GM23338 (cell line): ENCODE measurements at regions not wholly inside any gene's neighbourhood (a gene's known extent, or its start where the extent isn't known, plus 50 kb on each side); places are given as distances from the start of the nearest gene placed in this dataset.

Experiments used
- ATAC-seq: fragments of 200-7000 bp; cut with Tn5 transposase; 3 replicates; pipeline ENCODE4 v1.9.1; 2020
- DNase-seq: peaks from one replicate; pipeline ENCODE4 v3.0.0-alpha.2; 2015; ENCODE audit warnings: low spot score
- H2AFZ ChIP-seq: fragments of 200-600 bp; sonication (generic); 2 replicates; pipeline ENCODE4 v1.8.0; 2016; ENCODE audit warnings: antibody characterized with exemption, mild to moderate bottlenecking, moderate library complexity
- H3F3A ChIP-seq: fragments of 200-600 bp; sonication (generic); replicated peaks from 2 replicates; pipeline ENCODE4 v1.8.0; 2017; ENCODE audit warnings: antibody characterized with exemption, mixed run types, low read depth
- H3K27ac ChIP-seq: fragments of 200-600 bp; sonication (generic); 2 replicates; pipeline ENCODE4 v1.6.1; 2016; ENCODE audit warnings: low read depth
- H3K27me3 ChIP-seq: fragments of 200-600 bp; sonication (generic); 2 replicates; pipeline ENCODE4 v1.8.0; 2016; ENCODE audit warnings: mild to moderate bottlenecking, mixed run types, moderate library complexity; ENCODE audit not compliant: insufficient read depth
- H3K36me3 ChIP-seq: fragments of 200-600 bp; sonication (generic); 2 replicates; pipeline ENCODE4 v1.8.0; 2016; ENCODE audit warnings: mild to moderate bottlenecking; ENCODE audit not compliant: insufficient read depth
- H3K4me1 ChIP-seq: fragments of 200-600 bp; sonication (generic); 2 replicates; pipeline ENCODE4 v1.8.0; 2016; ENCODE audit warnings: mild to moderate bottlenecking, moderate library complexity; ENCODE audit not compliant: insufficient read depth
- H3K4me2 ChIP-seq: fragments of 200-600 bp; sonication (generic); 2 replicates; pipeline ENCODE4 v1.7.1; 2017; ENCODE audit warnings: mixed run types
- H3K4me3 ChIP-seq: fragments of 200-600 bp; sonication (generic); 2 replicates; pipeline ENCODE4 v1.6.1; 2016; ENCODE audit warnings: mixed run types
- H3K79me2 ChIP-seq: fragments of 200-600 bp; sonication (generic); replicated peaks from 2 replicates; pipeline ENCODE4 v1.8.0; 2017; ENCODE audit warnings: mild to moderate bottlenecking; ENCODE audit not compliant: insufficient read depth
- H3K9me2 ChIP-seq: fragments of 200-600 bp; sonication (generic); 2 replicates; pipeline ENCODE4 v1.8.0; 2017; ENCODE audit not compliant: insufficient read depth
- H4K20me1 ChIP-seq: fragments of 200-600 bp; sonication (generic); replicated peaks from 2 replicates; pipeline ENCODE4 v1.8.0; 2017; ENCODE audit warnings: mild to moderate bottlenecking; ENCODE audit not compliant: insufficient read depth
- H3K27ac Mint-ChIP-seq: 2 replicates; pipeline ENCODE4 v1.8.0; 2020; ENCODE audit warnings: inconsistent platforms, mild to moderate bottlenecking, moderate library complexity, mixed read lengths
- H3K27me3 Mint-ChIP-seq: 3 replicates; pipeline ENCODE4 v1.8.0; 2022; ENCODE audit warnings: low read depth, mild to moderate bottlenecking, moderate library complexity, mixed read lengths, inconsistent platforms; ENCODE audit not compliant: insufficient read depth, poor library complexity
- H3K36me3 Mint-ChIP-seq: 3 replicates; pipeline ENCODE4 v1.8.0; 2021; ENCODE audit warnings: low read depth, mild to moderate bottlenecking, inconsistent platforms, moderate library complexity, mixed read lengths
- H3K4me1 Mint-ChIP-seq: 3 replicates; pipeline ENCODE4 v1.8.0; 2020; ENCODE audit warnings: mild to moderate bottlenecking, inconsistent platforms, mixed read lengths
- H3K4me3 Mint-ChIP-seq: 3 replicates; pipeline ENCODE4 v1.8.0; 2021; ENCODE audit warnings: moderate library complexity, mild to moderate bottlenecking, inconsistent platforms, mixed read lengths
- H3K9me3 Mint-ChIP-seq: 3 replicates; pipeline ENCODE4 v1.8.0; 2020; ENCODE audit warnings: moderate library complexity, mild to moderate bottlenecking, inconsistent platforms, mixed read lengths
- JUNB ChIP-seq: IDR thresholded peaks from one replicate; pipeline ENCODE4 v1.6.1; 2016; ENCODE audit warnings: antibody characterized with exemption; ENCODE audit not compliant: unreplicated experiment
- POLR2AphosphoS5 ChIP-seq: IDR thresholded peaks from 2 replicates; pipeline ENCODE4 v1.6.1; 2016; ENCODE audit warnings: antibody characterized with exemption, low read depth
- STAT1 ChIP-seq: IDR thresholded peaks from one replicate; pipeline ENCODE4 v1.6.1; 2016; ENCODE audit warnings: antibody characterized with exemption; ENCODE audit not compliant: unreplicated experiment
- ZNF331 ChIP-seq: fragments of 250-450 bp; sonication (Bioruptor Pico); IDR thresholded peaks from 2 replicates; pipeline ENCODE4 v1.5.0; 2020; ENCODE audit warnings: low read depth, mild to moderate bottlenecking, moderate library complexity
- TF ChIP-seq, protein P1 (sequence below): IDR thresholded peaks from one replicate; pipeline ENCODE4 v1.6.1; 2018; ENCODE audit warnings: antibody characterized with exemption; ENCODE audit not compliant: unreplicated experiment
- TF ChIP-seq, protein P2 (sequence below): IDR thresholded peaks from 2 replicates; pipeline ENCODE4 v1.6.1; 2016; ENCODE audit warnings: antibody characterized with exemption
- TF ChIP-seq, protein P3 (sequence below), 2 experiments: fragments of 200-600 bp in 1 of 2; sonication (generic) in 1 of 2; conservative IDR thresholded peaks; 2 replicates each; pipeline versions ENCODE4 v1.5.1 to v1.6.1; 2016 to 2017; ENCODE audit warnings: antibody characterized with exemption in 2 of 2, low read depth in 2 of 2, mild to moderate bottlenecking in 2 of 2, moderate library complexity in 1 of 2

DNA sequence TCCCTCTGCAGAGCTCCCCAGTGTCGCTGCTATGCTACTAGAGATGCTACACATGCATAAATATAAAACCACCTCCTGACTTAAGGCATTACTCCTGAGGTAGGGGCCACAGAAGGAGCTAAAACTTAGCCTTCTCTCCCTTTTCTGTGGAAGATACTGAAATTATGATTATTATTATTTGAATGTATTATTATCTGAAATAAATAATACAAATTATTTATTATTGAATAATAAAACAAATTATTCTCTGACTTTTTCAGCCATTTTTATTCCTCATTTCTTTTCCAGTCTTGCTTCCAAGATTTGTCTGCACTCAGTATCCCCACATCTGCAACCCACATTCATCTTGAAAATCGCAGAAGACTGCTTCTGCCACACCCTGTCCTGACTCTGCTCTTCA lies 414.9 kb upstream of the ACO1 start (continued):
- TF ChIP-seq, protein P1, sequence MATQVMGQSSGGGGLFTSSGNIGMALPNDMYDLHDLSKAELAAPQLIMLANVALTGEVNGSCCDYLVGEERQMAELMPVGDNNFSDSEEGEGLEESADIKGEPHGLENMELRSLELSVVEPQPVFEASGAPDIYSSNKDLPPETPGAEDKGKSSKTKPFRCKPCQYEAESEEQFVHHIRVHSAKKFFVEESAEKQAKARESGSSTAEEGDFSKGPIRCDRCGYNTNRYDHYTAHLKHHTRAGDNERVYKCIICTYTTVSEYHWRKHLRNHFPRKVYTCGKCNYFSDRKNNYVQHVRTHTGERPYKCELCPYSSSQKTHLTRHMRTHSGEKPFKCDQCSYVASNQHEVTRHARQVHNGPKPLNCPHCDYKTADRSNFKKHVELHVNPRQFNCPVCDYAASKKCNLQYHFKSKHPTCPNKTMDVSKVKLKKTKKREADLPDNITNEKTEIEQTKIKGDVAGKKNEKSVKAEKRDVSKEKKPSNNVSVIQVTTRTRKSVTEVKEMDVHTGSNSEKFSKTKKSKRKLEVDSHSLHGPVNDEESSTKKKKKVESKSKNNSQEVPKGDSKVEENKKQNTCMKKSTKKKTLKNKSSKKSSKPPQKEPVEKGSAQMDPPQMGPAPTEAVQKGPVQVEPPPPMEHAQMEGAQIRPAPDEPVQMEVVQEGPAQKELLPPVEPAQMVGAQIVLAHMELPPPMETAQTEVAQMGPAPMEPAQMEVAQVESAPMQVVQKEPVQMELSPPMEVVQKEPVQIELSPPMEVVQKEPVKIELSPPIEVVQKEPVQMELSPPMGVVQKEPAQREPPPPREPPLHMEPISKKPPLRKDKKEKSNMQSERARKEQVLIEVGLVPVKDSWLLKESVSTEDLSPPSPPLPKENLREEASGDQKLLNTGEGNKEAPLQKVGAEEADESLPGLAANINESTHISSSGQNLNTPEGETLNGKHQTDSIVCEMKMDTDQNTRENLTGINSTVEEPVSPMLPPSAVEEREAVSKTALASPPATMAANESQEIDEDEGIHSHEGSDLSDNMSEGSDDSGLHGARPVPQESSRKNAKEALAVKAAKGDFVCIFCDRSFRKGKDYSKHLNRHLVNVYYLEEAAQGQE, result no peak

DNA sequence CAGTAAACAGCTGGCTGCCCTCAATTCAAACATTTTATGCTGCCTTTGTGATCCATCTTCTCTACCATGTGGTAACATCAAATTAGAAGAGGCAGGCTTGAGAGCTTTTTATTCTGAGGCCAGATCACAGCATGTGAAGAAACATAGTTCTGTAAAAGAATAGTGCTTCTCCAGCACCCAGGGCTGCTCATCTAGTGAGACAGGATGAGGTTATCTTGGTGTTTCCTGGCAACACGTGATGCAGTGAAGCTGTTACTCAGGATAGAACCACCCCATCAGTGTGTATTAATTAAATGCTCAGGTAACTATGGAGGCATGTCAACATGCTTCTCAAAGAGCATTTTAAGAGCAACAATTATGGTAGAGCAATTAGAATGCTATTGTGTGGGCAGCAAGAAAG lies 400.5 kb upstream of the ACO1 start:
- ATAC-seq, result no peak
- H3K9me3 Mint-ChIP-seq, result peaks cover 22% of the 10 kb centered on the region
- H2AFZ ChIP-seq, result no peak overlapping the region
- H3K4me2 ChIP-seq, result no peak overlapping the region
- no peak overlapping the region for H3K27ac ChIP-seq
- H3K27me3 Mint-ChIP-seq, result no peaks in the 10 kb centered on the region
- no peak overlapping the region for H3K4me3 ChIP-seq
- H3K27me3 ChIP-seq, result no peaks in the 10 kb centered on the region
- H3K4me1 ChIP-seq, result no peaks in the 10 kb centered on the region
- no peaks in the 10 kb centered on the region for H3K79me2 ChIP-seq
- TF ChIP-seq, protein P2, sequence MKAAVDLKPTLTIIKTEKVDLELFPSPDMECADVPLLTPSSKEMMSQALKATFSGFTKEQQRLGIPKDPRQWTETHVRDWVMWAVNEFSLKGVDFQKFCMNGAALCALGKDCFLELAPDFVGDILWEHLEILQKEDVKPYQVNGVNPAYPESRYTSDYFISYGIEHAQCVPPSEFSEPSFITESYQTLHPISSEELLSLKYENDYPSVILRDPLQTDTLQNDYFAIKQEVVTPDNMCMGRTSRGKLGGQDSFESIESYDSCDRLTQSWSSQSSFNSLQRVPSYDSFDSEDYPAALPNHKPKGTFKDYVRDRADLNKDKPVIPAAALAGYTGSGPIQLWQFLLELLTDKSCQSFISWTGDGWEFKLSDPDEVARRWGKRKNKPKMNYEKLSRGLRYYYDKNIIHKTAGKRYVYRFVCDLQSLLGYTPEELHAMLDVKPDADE, result no peak
- TF ChIP-seq, protein P3, sequence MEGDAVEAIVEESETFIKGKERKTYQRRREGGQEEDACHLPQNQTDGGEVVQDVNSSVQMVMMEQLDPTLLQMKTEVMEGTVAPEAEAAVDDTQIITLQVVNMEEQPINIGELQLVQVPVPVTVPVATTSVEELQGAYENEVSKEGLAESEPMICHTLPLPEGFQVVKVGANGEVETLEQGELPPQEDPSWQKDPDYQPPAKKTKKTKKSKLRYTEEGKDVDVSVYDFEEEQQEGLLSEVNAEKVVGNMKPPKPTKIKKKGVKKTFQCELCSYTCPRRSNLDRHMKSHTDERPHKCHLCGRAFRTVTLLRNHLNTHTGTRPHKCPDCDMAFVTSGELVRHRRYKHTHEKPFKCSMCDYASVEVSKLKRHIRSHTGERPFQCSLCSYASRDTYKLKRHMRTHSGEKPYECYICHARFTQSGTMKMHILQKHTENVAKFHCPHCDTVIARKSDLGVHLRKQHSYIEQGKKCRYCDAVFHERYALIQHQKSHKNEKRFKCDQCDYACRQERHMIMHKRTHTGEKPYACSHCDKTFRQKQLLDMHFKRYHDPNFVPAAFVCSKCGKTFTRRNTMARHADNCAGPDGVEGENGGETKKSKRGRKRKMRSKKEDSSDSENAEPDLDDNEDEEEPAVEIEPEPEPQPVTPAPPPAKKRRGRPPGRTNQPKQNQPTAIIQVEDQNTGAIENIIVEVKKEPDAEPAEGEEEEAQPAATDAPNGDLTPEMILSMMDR (conservative IDR thresholded peaks at IDR 0.05; ENCODE audit: low read depth in 2 of 2), result no peak
- no peak for TF ChIP-seq ZNF331 (CRISPR knock-in tag)
- H3K9me2 ChIP-seq, result peaks cover 3% of the 10 kb centered on the region; the same call in 1 of the 2 replicates
- no peaks in the 10 kb centered on the region for H4K20me1 ChIP-seq
- no peaks in the 10 kb centered on the region for H3K36me3 ChIP-seq
- H3K27ac Mint-ChIP-seq, result no peak overlapping the region
- no peak overlapping the region for H3K4me3 Mint-ChIP-seq
- no peaks in the 10 kb centered on the region for H3F3A ChIP-seq
- H3K4me1 Mint-ChIP-seq, result no peaks in the 10 kb centered on the region; the same call in 2 of the 3 replicates
- peaks cover 15% of the 10 kb centered on the region; the same call in 2 of the 3 replicates for H3K36me3 Mint-ChIP-seq
- DNase-seq, result no peak

DNA sequence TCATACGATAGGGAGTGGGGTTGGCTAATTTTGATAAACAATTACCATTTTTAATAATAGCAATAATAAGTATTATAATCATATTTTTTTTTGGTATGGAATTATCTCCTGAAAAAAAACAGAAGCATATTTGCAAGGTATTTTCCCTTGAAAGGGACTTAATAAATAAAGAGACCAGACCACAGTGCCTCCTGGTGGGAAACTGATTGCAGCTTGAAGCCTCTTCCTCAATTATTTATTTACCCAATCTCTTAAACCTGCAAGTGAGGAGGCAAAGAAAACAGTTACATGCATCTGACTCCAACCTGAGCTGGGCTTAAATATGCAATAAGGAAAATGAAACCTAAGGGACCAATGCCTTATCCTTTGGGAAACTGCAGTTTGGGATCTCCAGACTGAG lies 388.1 kb upstream of the ACO1 start:
- ATAC-seq, result no peak
- peaks cover 15% of the 10 kb centered on the region; the same call in 2 of the 3 replicates for H3K9me3 Mint-ChIP-seq

More for the DNA sequence above, 388.1 kb upstream of the ACO1 start:
- peak; percentile 51 for DNase-seq
- peak overlapping the region; percentile 86 for H2AFZ ChIP-seq
- H3K36me3 Mint-ChIP-seq, result no peaks in the 10 kb centered on the region; the same call in 1 of the 3 replicates
- no peak overlapping the region for H3K4me2 ChIP-seq
- peaks cover 9% of the 10 kb centered on the region for H3K9me2 ChIP-seq
- H3K36me3 ChIP-seq, result no peaks in the 10 kb centered on the region
- H3K27me3 ChIP-seq, result no peaks in the 10 kb centered on the region
- H3K4me1 Mint-ChIP-seq, result no peaks in the 10 kb centered on the region
- peaks cover 3% of the 10 kb centered on the region for H3K27me3 Mint-ChIP-seq
- H3K27ac Mint-ChIP-seq, result no peak overlapping the region
- TF ChIP-seq JUNB (no peak), POLR2AphosphoS5 (no peak), STAT1 (no peak)
- TF ChIP-seq, protein P3 (conservative IDR thresholded peaks at IDR 0.05; ENCODE audit: low read depth in 2 of 2), result peak; percentile 49 to 54
- TF ChIP-seq, protein P2, result no peak
- H3F3A ChIP-seq, result no peaks in the 10 kb centered on the region
- H3K4me3 ChIP-seq, result no peak overlapping the region
- no peak overlapping the region for H3K4me3 Mint-ChIP-seq
- no peaks in the 10 kb centered on the region for H3K79me2 ChIP-seq
- no peak overlapping the region for H3K27ac ChIP-seq
- no peaks in the 10 kb centered on the region for H3K4me1 ChIP-seq
- no peaks in the 10 kb centered on the region for H4K20me1 ChIP-seq
